ENCODE measurements at regions not wholly inside any gene's neighbourhood (a gene's known extent, or its start where the extent isn't known, plus 50 kb on each side); places are given as distances from the start of the nearest gene placed in this dataset.

DNA sequence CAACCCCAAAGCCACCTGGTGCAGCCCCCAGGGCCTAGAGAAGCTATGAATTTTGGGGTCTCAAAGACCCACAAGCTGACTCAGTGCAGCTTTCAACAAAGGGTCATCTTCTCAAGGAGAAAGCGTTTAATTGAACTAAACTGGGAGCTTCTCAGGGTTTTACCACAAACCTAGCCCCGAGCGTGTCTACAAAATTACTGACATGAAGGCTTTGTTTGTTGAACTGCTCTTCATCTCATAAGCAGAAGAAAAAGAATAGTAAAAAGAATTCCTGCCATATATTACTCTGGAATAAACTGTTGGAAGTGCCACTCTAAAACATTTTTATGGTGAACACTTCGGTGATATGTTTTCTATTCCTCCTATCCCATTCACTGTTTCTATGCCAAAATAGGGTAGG lies 50.8 kb upstream of the INCENP start:
- peak; percentile 65 for DNase-seq (ENCODE audit: low read depth, low spot score)
- in situ Hi-C loops (cut with HindIII; ENCODE audit: low pct_unique_long_range_greater_than_20kb, low sequenced_read_pairs): no loop called here

DNA sequence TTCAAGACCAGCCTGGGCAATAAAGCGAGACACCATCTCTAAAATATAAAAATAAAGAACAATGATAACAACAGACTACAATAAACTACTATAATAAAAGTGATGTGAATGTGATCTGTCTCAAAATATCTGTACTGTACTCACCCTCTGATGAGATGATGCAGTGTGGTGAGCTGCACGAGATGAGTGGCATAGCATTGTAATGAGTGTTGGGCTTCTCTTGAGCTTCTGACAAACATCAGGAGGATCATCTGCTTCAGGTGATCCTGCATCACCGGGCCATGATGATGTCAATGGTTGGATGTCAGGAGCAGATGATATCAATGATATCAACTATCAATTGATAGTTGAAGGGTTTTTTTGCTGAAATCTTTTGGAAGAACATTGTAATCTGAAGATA lies 52.4 kb upstream of the INCENP start:
- DNase-seq (ENCODE audit: low read depth, low spot score): peak; percentile 16
- in situ Hi-C loops (cut with HindIII; ENCODE audit: low pct_unique_long_range_greater_than_20kb, low sequenced_read_pairs): no loop called here

- in situ Hi-C loops (cut with HindIII; ENCODE audit: low pct_unique_long_range_greater_than_20kb, low sequenced_read_pairs): no loop called here
Measured at GRCh38 chr11:62069986-62070919, 53.6 kb upstream of the INCENP start.

GRCh38 chr11:62069374-62069773 lies 54.4 kb upstream of the INCENP start:
- no peak for DNase-seq (ENCODE audit: low read depth, low spot score)
- in situ Hi-C loops (cut with HindIII; ENCODE audit: low pct_unique_long_range_greater_than_20kb, low sequenced_read_pairs): no loop called here

More at GRCh38 chr11:62069986-62070919, 53.6 kb upstream of the INCENP start:
- DNase-seq (ENCODE audit: low read depth, low spot score): no peak

DNA sequence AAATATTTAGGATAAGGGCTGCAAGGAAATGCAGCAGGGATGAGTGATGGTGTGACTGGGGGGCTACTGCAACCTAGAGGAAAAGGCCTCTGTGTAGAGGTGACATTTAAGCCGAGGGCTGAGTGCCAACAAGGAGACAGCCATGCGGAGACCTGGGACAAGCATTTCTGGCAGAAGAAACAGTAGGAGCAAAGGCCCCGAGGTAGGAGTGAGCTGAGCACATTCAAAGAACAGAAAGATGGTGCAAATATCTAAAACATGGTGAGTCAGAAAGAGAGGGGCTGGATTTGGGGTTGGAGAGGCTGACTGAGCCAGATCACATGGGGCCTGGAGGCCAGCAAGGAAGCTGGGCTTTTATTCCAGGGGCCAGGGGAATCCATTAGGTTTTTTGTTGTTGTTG lies 55.1 kb upstream of the INCENP start:
- no peak for DNase-seq (ENCODE audit: low read depth, low spot score)
- in situ Hi-C loops (cut with HindIII; ENCODE audit: low pct_unique_long_range_greater_than_20kb, low sequenced_read_pairs): no loop called here

DNA sequence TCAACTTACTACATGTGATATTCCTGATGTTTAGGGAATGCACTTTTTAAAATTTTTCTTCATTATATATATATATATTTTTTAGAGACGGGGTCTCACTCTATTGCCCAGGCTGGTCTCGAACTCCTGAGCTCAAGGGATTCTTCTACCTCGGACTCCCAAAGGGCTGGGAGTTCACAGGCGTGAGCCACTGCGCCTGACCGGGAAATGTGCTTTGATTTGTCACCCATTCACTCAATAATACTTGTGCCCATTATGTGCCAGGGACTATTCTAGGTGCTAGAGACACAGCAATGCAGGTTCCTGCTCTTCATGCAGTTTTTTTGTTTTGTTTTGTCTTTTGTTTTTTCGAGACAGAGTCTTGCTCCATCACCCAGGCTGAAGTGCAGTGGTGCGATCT lies 56.1 kb upstream of the INCENP start:
- in situ Hi-C loops (cut with HindIII; ENCODE audit: low pct_unique_long_range_greater_than_20kb, low sequenced_read_pairs): no loop called here
- DNase-seq (ENCODE audit: low read depth, low spot score): no peak

GRCh38 chr11:62064221-62064620 lies 59.6 kb upstream of the INCENP start:
- in situ Hi-C loops (cut with HindIII; ENCODE audit: low pct_unique_long_range_greater_than_20kb, low sequenced_read_pairs): no loop called here
- no peak for DNase-seq (ENCODE audit: low read depth, low spot score)

GRCh38 chr11:62062223-62062861 lies 61.5 kb upstream of the INCENP start:
- in situ Hi-C loops (cut with HindIII; ENCODE audit: low pct_unique_long_range_greater_than_20kb, low sequenced_read_pairs): no loop called here

GRCh38 chr11:62061356-62062222 lies 62.2 kb upstream of the INCENP start:
- in situ Hi-C loops (cut with HindIII; ENCODE audit: low pct_unique_long_range_greater_than_20kb, low sequenced_read_pairs): no loop called here

More at GRCh38 chr11:62062223-62062861, 61.5 kb upstream of the INCENP start:
- DNase-seq (ENCODE audit: low read depth, low spot score): no peak

DNA sequence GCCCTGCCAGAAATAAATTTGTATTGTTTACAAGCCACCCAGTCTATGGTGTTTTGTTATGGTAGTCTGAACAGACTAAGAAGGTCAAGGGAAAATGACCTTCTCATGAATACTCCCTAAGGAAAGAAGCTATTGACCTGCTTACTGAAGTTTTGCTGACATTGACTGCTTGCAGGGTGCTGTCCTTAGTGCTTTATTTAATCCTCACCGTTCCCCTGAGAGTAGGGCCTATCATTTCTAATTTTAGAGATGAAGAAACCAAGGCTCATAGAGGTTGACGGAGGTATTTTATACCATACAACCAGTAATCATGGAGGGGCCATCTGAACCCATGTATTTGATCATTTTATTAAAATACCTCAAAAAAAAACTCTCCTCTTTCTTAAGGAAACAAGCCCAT lies 66.7 kb upstream of the INCENP start:
- in situ Hi-C loops (cut with HindIII; ENCODE audit: low pct_unique_long_range_greater_than_20kb, low sequenced_read_pairs): no loop called here
- DNase-seq (ENCODE audit: low read depth, low spot score): no peak

More at GRCh38 chr11:62061356-62062222, 62.2 kb upstream of the INCENP start:
- peak; percentile 58 for DNase-seq (ENCODE audit: low read depth, low spot score)

- in situ Hi-C loops (cut with HindIII; ENCODE audit: low pct_unique_long_range_greater_than_20kb, low sequenced_read_pairs): no loop called here
- DNase-seq (ENCODE audit: low read depth, low spot score): no peak
Measured at GRCh38 chr11:62055970-62056369, 67.8 kb upstream of the INCENP start.

DNA sequence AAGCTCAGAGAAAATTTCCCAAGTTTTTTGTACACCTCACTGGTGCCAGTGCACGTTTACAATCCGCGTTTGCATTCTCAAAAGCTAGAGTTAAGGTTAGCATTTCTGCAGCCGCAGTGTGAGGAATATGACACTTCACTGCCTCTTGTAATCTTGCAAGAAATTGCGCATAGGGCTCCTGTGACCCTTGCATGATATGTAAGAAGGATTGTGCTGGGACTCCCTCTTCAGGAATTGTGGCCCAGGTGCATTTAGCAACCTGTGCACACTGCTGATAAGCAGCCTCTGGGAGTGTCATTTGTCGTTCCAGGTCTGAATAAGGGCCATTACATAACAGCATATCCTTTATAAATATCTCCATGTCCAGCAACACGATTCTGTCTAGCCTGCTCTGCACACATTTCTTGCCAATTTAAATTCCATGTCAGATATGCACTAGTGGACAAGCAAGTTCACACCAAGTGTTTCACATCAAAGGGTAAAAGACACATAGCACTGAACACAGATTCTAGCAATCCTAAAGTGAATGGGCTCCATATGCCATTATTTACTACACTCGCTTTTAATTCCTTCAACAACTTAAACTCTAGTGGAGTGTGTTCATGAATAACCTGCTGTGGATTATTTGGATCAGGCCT lies 69.2 kb upstream of the INCENP start:
- DNase-seq (ENCODE audit: low read depth, low spot score): peak; percentile 75
- in situ Hi-C loops (cut with HindIII; ENCODE audit: low pct_unique_long_range_greater_than_20kb, low sequenced_read_pairs): no loop called here

- in situ Hi-C loops (cut with HindIII; ENCODE audit: low pct_unique_long_range_greater_than_20kb, low sequenced_read_pairs): no loop called here
- no peak for DNase-seq (ENCODE audit: low read depth, low spot score)
Measured at GRCh38 chr11:62054081-62054480, 69.7 kb upstream of the INCENP start.

- no peak for DNase-seq (ENCODE audit: low read depth, low spot score)
- in situ Hi-C loops (cut with HindIII; ENCODE audit: low pct_unique_long_range_greater_than_20kb, low sequenced_read_pairs): no loop called here
Measured at GRCh38 chr11:62050716-62051115, 73.1 kb upstream of the INCENP start.

GRCh38 chr11:62048100-62048499 lies 75.7 kb upstream of the INCENP start:
- DNase-seq (ENCODE audit: low read depth, low spot score): no peak
- in situ Hi-C loops (cut with HindIII; ENCODE audit: low pct_unique_long_range_greater_than_20kb, low sequenced_read_pairs): no loop called here

- in situ Hi-C loops (cut with HindIII; ENCODE audit: low pct_unique_long_range_greater_than_20kb, low sequenced_read_pairs): no loop called here
- DNase-seq (ENCODE audit: low read depth, low spot score): no peak
Measured at GRCh38 chr11:62046568-62047100, 77.2 kb upstream of the INCENP start.

DNA sequence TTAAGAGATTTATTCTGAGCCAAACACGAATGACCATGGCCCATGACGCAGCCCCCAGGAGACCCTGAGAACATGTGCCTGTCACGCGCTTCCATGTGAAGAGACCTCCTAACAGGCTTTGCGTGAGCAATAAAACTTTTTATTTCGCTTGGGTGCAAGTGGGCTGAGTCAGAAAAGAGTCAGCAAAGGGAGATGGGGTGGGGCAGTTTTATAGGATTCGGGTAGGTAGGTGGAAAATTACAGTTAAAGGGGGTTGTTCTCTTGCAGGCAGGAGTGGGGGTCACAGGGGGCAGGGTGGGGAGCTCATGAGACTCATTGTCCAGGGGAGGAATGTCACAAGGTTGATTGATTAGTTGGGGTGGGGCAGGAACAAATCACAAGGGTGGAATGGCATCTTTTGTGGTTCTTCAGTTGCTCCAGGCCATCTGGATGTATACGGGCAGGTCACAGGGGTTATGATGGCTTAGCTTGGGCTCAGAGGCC lies 77.2 kb upstream of the FTH1 start:
- in situ Hi-C loops (cut with HindIII; ENCODE audit: low pct_unique_long_range_greater_than_20kb, low sequenced_read_pairs): no loop called here
- DNase-seq (ENCODE audit: low read depth, low spot score): no peak

All from SK-MEL-5 (cell line).